ENCODE measurements at regions not wholly inside any gene's neighbourhood (a gene's known extent, or its start where the extent isn't known, plus 50 kb on each side); places are given as distances from the start of the nearest gene placed in this dataset.

GRCh38 chr7:145030754-145031153, 194.9 kb upstream of the TPK1 start:
- Histone ChIP-seq H3K36me3 (replicated peaks in 1 of 2) (no peaks in the 10 kb centered on the region), H3K4me3 (no peak overlapping the region), H3K9me3 (replicated peaks in 1 of 3) (no peaks in the 10 kb centered on the region), H3K27ac (no peak overlapping the region), H3K27me3 (no peaks in the 10 kb centered on the region), H3K4me1 (replicated peaks in 1 of 2) (no peaks in the 10 kb centered on the region)
- whole genome bisulfite sequencing, 4 donors: 83 to 90% (median 86%) methylated on average over 5 of the region's 5 CpGs
- intact Hi-C loops (cut with DNase I): no loop called here
- TF ChIP-seq CTCF (IDR thresholded peaks at IDR 0.05) (no peak), POLR2A (IDR thresholded peaks at IDR 0.05) (no peak)
- no peak for DNase-seq

- no peak for DNase-seq
- WGBS, 4 donors: 74 to 84% (median 83%) methylated on average over 3 of the region's 3 CpGs
These were observed 184.6 kb upstream of the TPK1 start for GRCh38 chr7:145020454-145020853.

GRCh38 chr7:145016068-145016467, 180.2 kb upstream of the TPK1 start:
- no peak for TF ChIP-seq CTCF (IDR thresholded peaks at IDR 0.05)
- TF ChIP-seq POLR2A (IDR thresholded peaks at IDR 0.05): no peak
- Histone ChIP-seq H3K27me3 (no peaks in the 10 kb centered on the region), H3K9me3 (replicated peaks in 1 of 3) (no peaks in the 10 kb centered on the region), H3K36me3 (replicated peaks in 1 of 2) (no peaks in the 10 kb centered on the region), H3K4me1 (replicated peaks in 1 of 2) (no peaks in the 10 kb centered on the region), H3K27ac (no peak overlapping the region), H3K4me3 (no peak overlapping the region)
- no peak for DNase-seq
- intact Hi-C loops (cut with DNase I): no loop called here
- 42 to 47% (median 44%) methylated on average over 3 of the region's 3 CpGs for WGBS, 4 donors

More at GRCh38 chr7:145020454-145020853, 184.6 kb upstream of the TPK1 start:
- TF ChIP-seq CTCF (IDR thresholded peaks at IDR 0.05) (no peak), POLR2A (IDR thresholded peaks at IDR 0.05) (no peak)
- Histone ChIP-seq H3K4me1 (replicated peaks in 1 of 2) (no peaks in the 10 kb centered on the region), H3K9me3 (replicated peaks in 1 of 3) (no peaks in the 10 kb centered on the region), H3K27me3 (no peaks in the 10 kb centered on the region), H3K27ac (no peak overlapping the region), H3K36me3 (replicated peaks in 1 of 2) (no peaks in the 10 kb centered on the region), H3K4me3 (no peak overlapping the region)
- intact Hi-C loops (cut with DNase I): no loop called here

- H3K36me3 ChIP-seq (replicated peaks in 1 of 2): no peaks in the 10 kb centered on the region
- 79 to 90% (median 85%) methylated on average over 3 of the region's 3 CpGs for WGBS, 4 donors
- H3K4me3 ChIP-seq: no peak overlapping the region
- intact Hi-C loops (cut with DNase I): no loop called here
- no peaks in the 10 kb centered on the region for H3K9me3 ChIP-seq (replicated peaks in 1 of 3)
- DNase-seq: no peak
- H3K27ac ChIP-seq: no peak overlapping the region
- TF ChIP-seq POLR2A (IDR thresholded peaks at IDR 0.05) (no peak), CTCF (IDR thresholded peaks at IDR 0.05) (no peak)
- no peaks in the 10 kb centered on the region for H3K27me3 ChIP-seq
- no peaks in the 10 kb centered on the region for H3K4me1 ChIP-seq (replicated peaks in 1 of 2)
These were observed 174.0 kb upstream of the TPK1 start for GRCh38 chr7:145009876-145010275.
